Right kidney (tissue), 1 donor: ENCODE measurements at regions not wholly inside any gene's neighbourhood (a gene's known extent, or its start where the extent isn't known, plus 50 kb on each side); places are given as distances from the start of the nearest gene placed in this dataset.

Experiments
- DNase-seq: peaks from one replicate; pipeline ENCODE4 v3.0.0-alpha.2; 2016

- no peak for DNase-seq
These were observed 120.5 kb upstream of the SLC14A2 start for GRCh38 chr18:45494811-45495210.

- no peak for DNase-seq
These were observed 118.5 kb upstream of the SLC14A2 start for GRCh38 chr18:45496741-45497140.

- no peak for DNase-seq
These were observed 117.5 kb upstream of the SLC14A2 start for GRCh38 chr18:45497595-45498286.

- no peak for DNase-seq
These were observed 117.0 kb upstream of the SLC14A2 start for GRCh38 chr18:45498287-45498658.

- DNase-seq = no peak
These were observed 111.3 kb upstream of the SLC14A2 start for GRCh38 chr18:45503990-45504389.

GRCh38 chr18:45505497-45506206, 109.6 kb upstream of the SLC14A2 start:
- peak; percentile 50 for DNase-seq

- DNase-seq = no peak
These were observed 108.3 kb upstream of the SLC14A2 start for GRCh38 chr18:45506951-45507350.

- no peak for DNase-seq
These were observed 105.7 kb upstream of the SLC14A2 start for GRCh38 chr18:45509535-45509934.

- DNase-seq = no peak
These were observed 104.6 kb upstream of the SLC14A2 start for GRCh38 chr18:45510656-45511055.

GRCh38 chr18:45512363-45512953, 102.8 kb upstream of the SLC14A2 start:
- DNase-seq = no peak

GRCh38 chr18:45517181-45517741, 98.0 kb upstream of the SLC14A2 start:
- DNase-seq = no peak

GRCh38 chr18:45518311-45519155, 96.7 kb upstream of the SLC14A2 start:
- no peak for DNase-seq

- DNase-seq = no peak
These were observed 95.6 kb upstream of the SLC14A2 start for GRCh38 chr18:45519411-45520280.

GRCh38 chr18:45521136-45521535, 94.1 kb upstream of the SLC14A2 start:
- DNase-seq = no peak

GRCh38 chr18:45521777-45522176, 93.5 kb upstream of the SLC14A2 start:
- no peak for DNase-seq

- DNase-seq = no peak
These were observed 92.9 kb upstream of the SLC14A2 start for GRCh38 chr18:45522371-45522770.

GRCh38 chr18:45525301-45525700, 90.0 kb upstream of the SLC14A2 start:
- no peak for DNase-seq

GRCh38 chr18:45526114-45526841, 89.0 kb upstream of the SLC14A2 start:
- DNase-seq = no peak

- no peak for DNase-seq
These were observed 87.4 kb upstream of the SLC14A2 start for GRCh38 chr18:45527891-45528290.

GRCh38 chr18:45528712-45529336, 86.5 kb upstream of the SLC14A2 start:
- DNase-seq = no peak
